Endodermal cell (in vitro differentiated cells): ENCODE measurements at regions not wholly inside any gene's neighbourhood (a gene's known extent, or its start where the extent isn't known, plus 50 kb on each side); places are given as distances from the start of the nearest gene placed in this dataset.

Experiments used
- DNase-seq: peaks from one replicate; pipeline ENCODE4 v3.0.0-alpha.2; 2017
- H3K27ac ChIP-seq: 2 replicates; pipeline ENCODE4 v1.5.1; 2013; ENCODE audit warnings: mild to moderate bottlenecking, low read depth, low read length, moderate library complexity
- H3K27me3 ChIP-seq: 2 replicates; pipeline ENCODE4 v1.6.1; 2013; ENCODE audit warnings: mild to moderate bottlenecking, low read length, moderate library complexity; ENCODE audit not compliant: insufficient read depth, control insufficient read depth, poor library complexity, severe bottlenecking
- H3K36me3 ChIP-seq: 2 replicates; pipeline ENCODE4 v1.7.0; 2013; ENCODE audit warnings: mild to moderate bottlenecking, low read length, moderate library complexity; ENCODE audit not compliant: control insufficient read depth, insufficient read depth
- H3K4me1 ChIP-seq: one replicate; pipeline ENCODE4 v1.7.0; 2013; ENCODE audit warnings: low read length; ENCODE audit not compliant: control insufficient read depth, insufficient read depth
- H3K4me3 ChIP-seq: 2 replicates; pipeline ENCODE4 v1.5.1; 2013; ENCODE audit warnings: mild to moderate bottlenecking, low read length, moderate library complexity
- H3K9ac ChIP-seq: 2 replicates; pipeline ENCODE4 v1.6.1; 2013; ENCODE audit warnings: mild to moderate bottlenecking, low read length, moderate library complexity; ENCODE audit not compliant: poor library complexity, severe bottlenecking; ENCODE audit errors: extremely low read depth
- H3K9me3 ChIP-seq: 2 replicates; pipeline ENCODE4 v1.6.1; 2013; ENCODE audit warnings: mild to moderate bottlenecking, low read length, moderate library complexity; ENCODE audit not compliant: control insufficient read depth
- H3K27ac Mint-ChIP-seq: 2 replicates; pipeline ENCODE4 v1.8.0; 2020; ENCODE audit warnings: mixed read lengths
- H3K27me3 Mint-ChIP-seq: 2 replicates; pipeline ENCODE4 v1.8.0; 2021; ENCODE audit warnings: mild to moderate bottlenecking, mixed read lengths; ENCODE audit not compliant: insufficient read depth
- H3K36me3 Mint-ChIP-seq: 2 replicates; pipeline ENCODE4 v1.8.0; 2020; ENCODE audit warnings: low read depth, mixed read lengths
- H3K4me1 Mint-ChIP-seq: 2 replicates; pipeline ENCODE4 v1.8.0; 2020; ENCODE audit warnings: mixed read lengths
- H3K4me3 Mint-ChIP-seq: 2 replicates; pipeline ENCODE4 v1.8.0; 2020; ENCODE audit warnings: mild to moderate bottlenecking, moderate library complexity, mixed read lengths
- H3K9me3 Mint-ChIP-seq: 2 replicates; pipeline ENCODE4 v1.8.0; 2020; ENCODE audit warnings: mild to moderate bottlenecking, mixed read lengths
- WGBS, 2 experiments: methylation state at CpG; one replicate each; pipeline versions ENCODE4 v1.1.5 to v1.1.7; 2013; ENCODE audit warnings: missing lambda C conversion rate in 2 of 2, mixed read lengths in 1 of 2; ENCODE audit not compliant: insufficient coverage in 1 of 2, insufficient read length in 1 of 2; 5-methylcytosine and 5-hydroxymethylcytosine counted together
- TF ChIP-seq, protein P1 (sequence below): fragments of 200-600 bp; sonication (generic); conservative IDR thresholded peaks from 2 replicates; pipeline ENCODE4 v1.5.0; 2021; ENCODE audit warnings: antibody characterized with exemption, mild to moderate bottlenecking

DNA sequence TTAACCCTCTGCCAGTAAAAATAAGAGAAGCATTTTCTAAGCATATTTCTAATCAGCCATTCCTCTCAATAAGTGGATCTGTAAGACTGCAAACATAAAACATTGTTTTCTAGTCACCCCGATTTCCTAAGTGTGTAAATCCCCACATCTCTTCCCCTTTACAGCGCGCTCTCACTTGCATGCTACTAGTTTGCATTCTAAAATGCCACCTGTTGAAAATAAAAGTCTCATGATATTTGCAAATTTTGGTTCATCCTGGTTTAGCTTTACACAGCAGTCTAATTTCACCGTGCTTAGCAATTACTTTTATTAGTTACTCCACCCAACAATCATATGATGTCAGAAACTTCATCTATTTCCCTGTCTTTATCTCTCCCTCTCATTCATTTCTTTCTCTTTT, 1230.7 kb upstream of the ZEB2 start:
- Mint-ChIP-seq H3K4me1 (peaks cover 29% of the 10 kb centered on the region), H3K9me3 (no peaks in the 10 kb centered on the region), H3K36me3 (no peaks in the 10 kb centered on the region), H3K27ac (no peak overlapping the region), H3K4me3 (no peak overlapping the region), H3K27me3 (no peaks in the 10 kb centered on the region)
- Histone ChIP-seq H3K27ac (no peak overlapping the region), H3K9ac (no peak overlapping the region), H3K4me3 (no peak overlapping the region), H3K9me3 (no peaks in the 10 kb centered on the region), H3K4me1 (no peaks in the 10 kb centered on the region), H3K36me3 (no peaks in the 10 kb centered on the region), H3K27me3 (no peaks in the 10 kb centered on the region)
- DNase-seq: no peak
- TF ChIP-seq, protein P1, sequence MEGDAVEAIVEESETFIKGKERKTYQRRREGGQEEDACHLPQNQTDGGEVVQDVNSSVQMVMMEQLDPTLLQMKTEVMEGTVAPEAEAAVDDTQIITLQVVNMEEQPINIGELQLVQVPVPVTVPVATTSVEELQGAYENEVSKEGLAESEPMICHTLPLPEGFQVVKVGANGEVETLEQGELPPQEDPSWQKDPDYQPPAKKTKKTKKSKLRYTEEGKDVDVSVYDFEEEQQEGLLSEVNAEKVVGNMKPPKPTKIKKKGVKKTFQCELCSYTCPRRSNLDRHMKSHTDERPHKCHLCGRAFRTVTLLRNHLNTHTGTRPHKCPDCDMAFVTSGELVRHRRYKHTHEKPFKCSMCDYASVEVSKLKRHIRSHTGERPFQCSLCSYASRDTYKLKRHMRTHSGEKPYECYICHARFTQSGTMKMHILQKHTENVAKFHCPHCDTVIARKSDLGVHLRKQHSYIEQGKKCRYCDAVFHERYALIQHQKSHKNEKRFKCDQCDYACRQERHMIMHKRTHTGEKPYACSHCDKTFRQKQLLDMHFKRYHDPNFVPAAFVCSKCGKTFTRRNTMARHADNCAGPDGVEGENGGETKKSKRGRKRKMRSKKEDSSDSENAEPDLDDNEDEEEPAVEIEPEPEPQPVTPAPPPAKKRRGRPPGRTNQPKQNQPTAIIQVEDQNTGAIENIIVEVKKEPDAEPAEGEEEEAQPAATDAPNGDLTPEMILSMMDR: no peak
- WGBS, 2 experiments: 95 to 97% methylated on average over 4 of the region's 4 CpGs

DNA sequence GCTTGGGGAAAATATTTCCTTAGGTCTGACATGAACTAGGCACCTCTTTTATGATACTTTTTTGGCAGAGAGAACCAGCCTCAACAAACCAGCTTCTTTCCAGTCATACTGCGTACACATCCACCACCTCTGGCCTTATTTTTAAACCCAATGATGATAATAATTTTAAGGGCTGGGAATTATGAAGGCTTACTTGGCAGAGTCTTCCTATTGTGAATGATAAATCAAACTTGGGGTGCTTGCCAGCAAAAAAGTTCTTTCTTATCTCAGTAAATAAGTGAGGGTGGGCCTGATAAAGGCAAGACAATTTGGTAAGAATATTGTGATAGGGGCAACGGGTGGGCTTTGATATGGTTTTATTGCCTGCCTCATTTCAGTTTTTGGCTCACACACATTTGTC, 1230.2 kb upstream of the ZEB2 start:
- 98 to 100% methylated on average over 1 to 2 of the region's 2 CpGs for WGBS, 2 experiments
- TF ChIP-seq, protein P1: no peak
- no peak for DNase-seq
- H3K4me1 ChIP-seq: no peaks in the 10 kb centered on the region
- Mint-ChIP-seq H3K4me3 (no peak overlapping the region), H3K36me3 (no peaks in the 10 kb centered on the region), H3K9me3 (no peaks in the 10 kb centered on the region), H3K27ac (no peak overlapping the region), H3K27me3 (no peaks in the 10 kb centered on the region), H3K4me1 (peaks cover 25% of the 10 kb centered on the region)
- H3K9ac ChIP-seq: no peak overlapping the region
- H3K4me3 ChIP-seq: no peak overlapping the region
- H3K27me3 ChIP-seq: no peaks in the 10 kb centered on the region
- no peaks in the 10 kb centered on the region for H3K36me3 ChIP-seq
- H3K9me3 ChIP-seq: no peaks in the 10 kb centered on the region
- no peak overlapping the region for H3K27ac ChIP-seq

DNA sequence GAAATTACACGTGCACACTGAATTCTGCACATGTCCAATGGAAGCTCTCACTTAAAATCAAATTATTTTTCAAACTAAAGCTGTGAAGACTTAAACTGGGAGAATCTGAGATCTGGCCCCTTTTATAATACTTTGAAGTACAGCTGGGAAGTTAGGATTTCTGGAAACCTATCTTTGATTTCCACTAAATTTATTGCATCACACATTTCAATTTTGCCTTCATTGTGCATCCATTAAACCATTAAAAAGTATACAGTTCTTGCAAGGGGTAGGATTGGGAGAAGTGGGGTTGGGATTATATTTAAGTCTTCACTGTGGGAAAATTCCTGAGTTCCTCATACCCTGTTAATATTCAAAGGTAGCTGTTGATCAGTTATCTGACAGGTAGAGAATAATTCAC, 1229.6 kb upstream of the ZEB2 start:
- 97% methylated on average over 1 of the region's 1 CpG; no CpG with 5 or more reads in 1 of the 2 experiments for WGBS, 2 experiments
- no peaks in the 10 kb centered on the region for H3K9me3 ChIP-seq
- no peak for DNase-seq
- no peak overlapping the region for H3K27ac ChIP-seq
- H3K27me3 ChIP-seq: no peaks in the 10 kb centered on the region
- TF ChIP-seq, protein P1: no peak
- Mint-ChIP-seq H3K27me3 (no peaks in the 10 kb centered on the region), H3K4me3 (no peak overlapping the region), H3K27ac (no peak overlapping the region), H3K36me3 (no peaks in the 10 kb centered on the region), H3K9me3 (no peaks in the 10 kb centered on the region), H3K4me1 (peaks cover 19% of the 10 kb centered on the region)
- H3K36me3 ChIP-seq: no peaks in the 10 kb centered on the region
- no peak overlapping the region for H3K4me3 ChIP-seq
- H3K4me1 ChIP-seq: no peaks in the 10 kb centered on the region
- H3K9ac ChIP-seq: no peak overlapping the region
